ENCODE measurements at regions not wholly inside any gene's neighbourhood (a gene's known extent, or its start where the extent isn't known, plus 50 kb on each side); places are given as distances from the start of the nearest gene placed in this dataset.

DNA sequence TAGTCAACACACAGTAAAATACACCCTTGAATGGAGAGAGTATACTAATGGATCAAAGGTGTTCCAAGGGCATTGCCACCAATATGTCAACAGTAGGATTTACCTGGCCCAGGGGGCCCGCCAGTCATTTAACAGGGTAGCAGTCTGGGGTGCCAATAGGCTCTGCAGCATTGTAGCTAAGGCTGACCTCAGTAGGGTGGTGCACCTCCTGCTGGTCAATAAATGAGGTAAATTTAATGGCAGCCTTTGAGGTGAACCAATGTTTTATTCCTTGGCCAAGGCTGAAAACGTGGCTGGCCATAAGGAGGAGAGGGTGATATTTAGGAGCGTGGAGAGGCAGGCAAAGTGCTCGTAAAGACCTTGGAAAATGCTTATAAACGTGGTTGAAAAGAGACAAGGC, 147.2 kb downstream of the RPS12 start:
- TF ChIP-seq EZH2 (optimal IDR thresholded peaks at IDR 0.05; ENCODE audit: low read depth, low read length) (no peak), EZH2phosphoT487 (IDR thresholded peaks at IDR 0.05; ENCODE audit: low read length) (no peak)
- TF ChIP-seq, protein P1, sequence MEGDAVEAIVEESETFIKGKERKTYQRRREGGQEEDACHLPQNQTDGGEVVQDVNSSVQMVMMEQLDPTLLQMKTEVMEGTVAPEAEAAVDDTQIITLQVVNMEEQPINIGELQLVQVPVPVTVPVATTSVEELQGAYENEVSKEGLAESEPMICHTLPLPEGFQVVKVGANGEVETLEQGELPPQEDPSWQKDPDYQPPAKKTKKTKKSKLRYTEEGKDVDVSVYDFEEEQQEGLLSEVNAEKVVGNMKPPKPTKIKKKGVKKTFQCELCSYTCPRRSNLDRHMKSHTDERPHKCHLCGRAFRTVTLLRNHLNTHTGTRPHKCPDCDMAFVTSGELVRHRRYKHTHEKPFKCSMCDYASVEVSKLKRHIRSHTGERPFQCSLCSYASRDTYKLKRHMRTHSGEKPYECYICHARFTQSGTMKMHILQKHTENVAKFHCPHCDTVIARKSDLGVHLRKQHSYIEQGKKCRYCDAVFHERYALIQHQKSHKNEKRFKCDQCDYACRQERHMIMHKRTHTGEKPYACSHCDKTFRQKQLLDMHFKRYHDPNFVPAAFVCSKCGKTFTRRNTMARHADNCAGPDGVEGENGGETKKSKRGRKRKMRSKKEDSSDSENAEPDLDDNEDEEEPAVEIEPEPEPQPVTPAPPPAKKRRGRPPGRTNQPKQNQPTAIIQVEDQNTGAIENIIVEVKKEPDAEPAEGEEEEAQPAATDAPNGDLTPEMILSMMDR (IDR thresholded peaks at IDR 0.05; ENCODE audit: low read length) = peak; percentile 20
